ENCODE measurements at regions not wholly inside any gene's neighbourhood (a gene's known extent, or its start where the extent isn't known, plus 50 kb on each side); places are given as distances from the start of the nearest gene placed in this dataset.

DNA sequence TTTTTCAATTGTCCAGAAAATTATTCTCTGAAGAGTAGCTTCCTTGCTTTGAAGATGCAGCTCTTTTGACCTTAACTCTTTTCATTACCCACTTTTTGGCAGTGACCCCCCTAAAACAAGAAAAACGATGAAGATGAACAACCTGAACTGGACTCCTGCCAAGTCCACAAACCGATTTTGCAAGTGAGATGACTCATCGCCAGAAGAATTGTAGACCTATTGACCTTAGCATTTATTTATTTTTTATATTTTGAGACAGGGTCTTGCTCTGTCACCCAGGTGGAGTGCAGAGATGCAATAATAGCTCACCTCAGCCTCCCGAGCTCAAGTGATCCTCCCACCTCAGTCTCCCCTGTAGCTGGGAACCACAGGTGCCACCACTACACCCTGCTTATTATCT lies 859.2 kb downstream of the GATA3 start:
- DNase-seq (ENCODE audit: low read depth, low spot score), result no peak
- Histone ChIP-seq H3K27ac (ENCODE audit: control insufficient read depth, insufficient read depth) (no peak overlapping the region), H3K4me2 (ENCODE audit: control insufficient read depth, insufficient read depth) (no peak overlapping the region), H3K9me3 (replicated peaks; ENCODE audit: control insufficient read depth, insufficient read depth, low read length) (no peaks in the 10 kb centered on the region), H3K27me3 (replicated peaks in 1 of 2; ENCODE audit: control insufficient read depth in 2 of 2, insufficient read depth in 2 of 2, low read length in 1 of 2) (no peaks in the 10 kb centered on the region), H2AFZ (ENCODE audit: control insufficient read depth, low read depth, low read length) (no peak overlapping the region), H3K4me1 (ENCODE audit: control insufficient read depth, insufficient read depth, low read length) (no peaks in the 10 kb centered on the region), H3K4me3 (no peak overlapping the region), H3K36me3 (ENCODE audit: control insufficient read depth in 2 of 2, insufficient read depth in 2 of 2, low read length in 1 of 2) (no peaks in the 10 kb centered on the region), H3K79me2 (ENCODE audit: control insufficient read depth, insufficient read depth, low read length) (no peaks in the 10 kb centered on the region), H3K9ac (ENCODE audit: control insufficient read depth, insufficient read depth, low read length) (no peak overlapping the region), H4K20me1 (ENCODE audit: control insufficient read depth, insufficient read depth) (no peaks in the 10 kb centered on the region)
- SMC1A ChIA-PET (ENCODE audit: uncharacterized antibody, unreplicated experiment), result interaction anchor here (0.6 to 1.6 kb wide), 2 partner anchors 10 to 1051 kb away, joined by 3 read pairs; no protein-coding TSS in a partner anchor
- FAIRE-seq, result no peak
- CTCF ChIA-PET, result interaction anchor here (0.7 kb wide), 1 partner anchor 1573 kb away, joined by 3 read pairs; no protein-coding TSS in a partner anchor
- in situ Hi-C loops (cut with MboI) (no loop called here), intact Hi-C loops (cut with micrococcal nuclease; ENCODE audit: unreplicated experiment) (no loop called here)
- 23% methylated on average over 4 of the region's 4 CpGs for WGBS (ENCODE audit: insufficient coverage, insufficient replicate concordance, low lambda C conversion rate, missing lambda C conversion rate)
- POLR2A ChIA-PET, result no interaction called here
- RAD21 ChIA-PET (ENCODE audit: unreplicated experiment), result interaction anchor here (0.5 to 0.7 kb wide), 2 partner anchors 863 to 903 kb away, joined by 3 read pairs; no protein-coding TSS in a partner anchor
- no TSS peak for BruUV-seq (replicated peaks)
- no peak for ATAC-seq
- TF ChIP-seq BRCA1 (IDR thresholded peaks at IDR 0.05; ENCODE audit: low read depth, low read length) (no peak), BCL11A (IDR thresholded peaks at IDR 0.05; ENCODE audit: low read depth, low read length) (no peak), IKZF1 (conservative IDR thresholded peaks at IDR 0.05) (no peak), NR2F1 (conservative IDR thresholded peaks at IDR 0.05) (no peak), ZNF207 (IDR thresholded peaks at IDR 0.05; ENCODE audit: borderline replicate concordance) (no peak), MTA3 (IDR thresholded peaks at IDR 0.05; ENCODE audit: borderline replicate concordance, low read length) (no peak), SMAD5 (IDR thresholded peaks at IDR 0.05; ENCODE audit: low read depth) (no peak), SIX5 (IDR thresholded peaks at IDR 0.05; ENCODE audit: low read depth, low read length, severe bottlenecking) (no peak), SMARCA5 (IDR thresholded peaks at IDR 0.05) (no peak), ATF7 (IDR thresholded peaks at IDR 0.05; ENCODE audit: low read depth) (no peak), ZNF274 (IDR thresholded peaks at IDR 0.05; ENCODE audit: insufficient read depth, insufficient read length) (no peak), SMAD1 (IDR thresholded peaks at IDR 0.05; ENCODE audit: low read depth, partially characterized antibody) (no peak)
- TF ChIP-seq, protein P1, sequence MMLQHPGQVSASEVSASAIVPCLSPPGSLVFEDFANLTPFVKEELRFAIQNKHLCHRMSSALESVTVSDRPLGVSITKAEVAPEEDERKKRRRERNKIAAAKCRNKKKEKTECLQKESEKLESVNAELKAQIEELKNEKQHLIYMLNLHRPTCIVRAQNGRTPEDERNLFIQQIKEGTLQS (IDR thresholded peaks at IDR 0.05; ENCODE audit: borderline replicate concordance, extremely low read depth, low read depth, low read length), result no peak
- TF ChIP-seq, protein P2, sequence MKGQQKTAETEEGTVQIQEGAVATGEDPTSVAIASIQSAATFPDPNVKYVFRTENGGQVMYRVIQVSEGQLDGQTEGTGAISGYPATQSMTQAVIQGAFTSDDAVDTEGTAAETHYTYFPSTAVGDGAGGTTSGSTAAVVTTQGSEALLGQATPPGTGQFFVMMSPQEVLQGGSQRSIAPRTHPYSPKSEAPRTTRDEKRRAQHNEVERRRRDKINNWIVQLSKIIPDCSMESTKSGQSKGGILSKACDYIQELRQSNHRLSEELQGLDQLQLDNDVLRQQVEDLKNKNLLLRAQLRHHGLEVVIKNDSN (IDR thresholded peaks at IDR 0.05; ENCODE audit: borderline replicate concordance, extremely low read length, insufficient read depth, low read depth, low read length), result no peak
- TF ChIP-seq, protein P3, sequence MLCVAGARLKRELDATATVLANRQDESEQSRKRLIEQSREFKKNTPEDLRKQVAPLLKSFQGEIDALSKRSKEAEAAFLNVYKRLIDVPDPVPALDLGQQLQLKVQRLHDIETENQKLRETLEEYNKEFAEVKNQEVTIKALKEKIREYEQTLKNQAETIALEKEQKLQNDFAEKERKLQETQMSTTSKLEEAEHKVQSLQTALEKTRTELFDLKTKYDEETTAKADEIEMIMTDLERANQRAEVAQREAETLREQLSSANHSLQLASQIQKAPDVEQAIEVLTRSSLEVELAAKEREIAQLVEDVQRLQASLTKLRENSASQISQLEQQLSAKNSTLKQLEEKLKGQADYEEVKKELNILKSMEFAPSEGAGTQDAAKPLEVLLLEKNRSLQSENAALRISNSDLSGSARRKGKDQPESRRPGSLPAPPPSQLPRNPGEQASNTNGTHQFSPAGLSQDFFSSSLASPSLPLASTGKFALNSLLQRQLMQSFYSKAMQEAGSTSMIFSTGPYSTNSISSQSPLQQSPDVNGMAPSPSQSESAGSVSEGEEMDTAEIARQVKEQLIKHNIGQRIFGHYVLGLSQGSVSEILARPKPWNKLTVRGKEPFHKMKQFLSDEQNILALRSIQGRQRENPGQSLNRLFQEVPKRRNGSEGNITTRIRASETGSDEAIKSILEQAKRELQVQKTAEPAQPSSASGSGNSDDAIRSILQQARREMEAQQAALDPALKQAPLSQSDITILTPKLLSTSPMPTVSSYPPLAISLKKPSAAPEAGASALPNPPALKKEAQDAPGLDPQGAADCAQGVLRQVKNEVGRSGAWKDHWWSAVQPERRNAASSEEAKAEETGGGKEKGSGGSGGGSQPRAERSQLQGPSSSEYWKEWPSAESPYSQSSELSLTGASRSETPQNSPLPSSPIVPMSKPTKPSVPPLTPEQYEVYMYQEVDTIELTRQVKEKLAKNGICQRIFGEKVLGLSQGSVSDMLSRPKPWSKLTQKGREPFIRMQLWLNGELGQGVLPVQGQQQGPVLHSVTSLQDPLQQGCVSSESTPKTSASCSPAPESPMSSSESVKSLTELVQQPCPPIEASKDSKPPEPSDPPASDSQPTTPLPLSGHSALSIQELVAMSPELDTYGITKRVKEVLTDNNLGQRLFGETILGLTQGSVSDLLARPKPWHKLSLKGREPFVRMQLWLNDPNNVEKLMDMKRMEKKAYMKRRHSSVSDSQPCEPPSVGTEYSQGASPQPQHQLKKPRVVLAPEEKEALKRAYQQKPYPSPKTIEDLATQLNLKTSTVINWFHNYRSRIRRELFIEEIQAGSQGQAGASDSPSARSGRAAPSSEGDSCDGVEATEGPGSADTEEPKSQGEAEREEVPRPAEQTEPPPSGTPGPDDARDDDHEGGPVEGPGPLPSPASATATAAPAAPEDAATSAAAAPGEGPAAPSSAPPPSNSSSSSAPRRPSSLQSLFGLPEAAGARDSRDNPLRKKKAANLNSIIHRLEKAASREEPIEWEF (IDR thresholded peaks at IDR 0.05; ENCODE audit: insufficient replicate concordance, low read depth, low read length), result no peak
- TF ChIP-seq, protein P4, sequence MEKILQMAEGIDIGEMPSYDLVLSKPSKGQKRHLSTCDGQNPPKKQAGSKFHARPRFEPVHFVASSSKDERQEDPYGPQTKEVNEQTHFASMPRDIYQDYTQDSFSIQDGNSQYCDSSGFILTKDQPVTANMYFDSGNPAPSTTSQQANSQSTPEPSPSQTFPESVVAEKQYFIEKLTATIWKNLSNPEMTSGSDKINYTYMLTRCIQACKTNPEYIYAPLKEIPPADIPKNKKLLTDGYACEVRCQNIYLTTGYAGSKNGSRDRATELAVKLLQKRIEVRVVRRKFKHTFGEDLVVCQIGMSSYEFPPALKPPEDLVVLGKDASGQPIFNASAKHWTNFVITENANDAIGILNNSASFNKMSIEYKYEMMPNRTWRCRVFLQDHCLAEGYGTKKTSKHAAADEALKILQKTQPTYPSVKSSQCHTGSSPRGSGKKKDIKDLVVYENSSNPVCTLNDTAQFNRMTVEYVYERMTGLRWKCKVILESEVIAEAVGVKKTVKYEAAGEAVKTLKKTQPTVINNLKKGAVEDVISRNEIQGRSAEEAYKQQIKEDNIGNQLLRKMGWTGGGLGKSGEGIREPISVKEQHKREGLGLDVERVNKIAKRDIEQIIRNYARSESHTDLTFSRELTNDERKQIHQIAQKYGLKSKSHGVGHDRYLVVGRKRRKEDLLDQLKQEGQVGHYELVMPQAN (conservative IDR thresholded peaks at IDR 0.05), result no peak
